ENCODE measurements at regions not wholly inside any gene's neighbourhood (a gene's known extent, or its start where the extent isn't known, plus 50 kb on each side); places are given as distances from the start of the nearest gene placed in this dataset.
A peak's percentile ranks its signal among the peaks of the same experiment; 100 is the strongest.
"Not testable (repeated sequence)": the region's sequence is repeated elsewhere in the genome, so short reads cannot be mapped to it uniquely, and the experiment has no call there.

- no peak for DNase-seq (ENCODE audit: low read depth)
- TF ChIP-seq CTCF (IDR thresholded peaks at IDR 0.05; ENCODE audit: low read depth, low read length, missing control alignments) = no peak
- H3K4me3 ChIP-seq (ENCODE audit: low read depth, low read length) = no peak overlapping the region
Observed at GRCh38 chr10:111323389-111323966, 246.6 kb downstream of the ADRA2A start.

- not testable (repeated sequence) for DNase-seq (ENCODE audit: low read depth); H3K4me3 ChIP-seq (ENCODE audit: low read depth, low read length)
Observed at GRCh38 chr10:111332174-111332573, 255.3 kb downstream of the ADRA2A start.

GRCh38 chr10:111335826-111336225, 259.0 kb downstream of the ADRA2A start:
- TF ChIP-seq CTCF (IDR thresholded peaks at IDR 0.05; ENCODE audit: low read depth, low read length, missing control alignments) = no peak
- no peak for DNase-seq (ENCODE audit: low read depth)
- H3K4me3 ChIP-seq (ENCODE audit: low read depth, low read length) = no peak overlapping the region

GRCh38 chr10:111338035-111338434, 261.2 kb downstream of the ADRA2A start:
- H3K4me3 ChIP-seq (ENCODE audit: low read depth, low read length) = no peak overlapping the region
- no peak for DNase-seq (ENCODE audit: low read depth)
- no peak for TF ChIP-seq CTCF (IDR thresholded peaks at IDR 0.05; ENCODE audit: low read depth, low read length, missing control alignments)

- no peak for TF ChIP-seq CTCF (IDR thresholded peaks at IDR 0.05; ENCODE audit: low read depth, low read length, missing control alignments)
- peak; percentile 76 for DNase-seq (ENCODE audit: low read depth)
Observed at GRCh38 chr10:111338805-111339204, 262.0 kb downstream of the ADRA2A start.

GRCh38 chr10:111344804-111345203, 268.0 kb downstream of the ADRA2A start:
- H3K4me3 ChIP-seq (ENCODE audit: low read depth, low read length) = no peak overlapping the region
- TF ChIP-seq CTCF (IDR thresholded peaks at IDR 0.05; ENCODE audit: low read depth, low read length, missing control alignments) = peak; percentile 49
- no peak for DNase-seq (ENCODE audit: low read depth)

More at GRCh38 chr10:111338805-111339204, 262.0 kb downstream of the ADRA2A start:
- no peak overlapping the region for H3K4me3 ChIP-seq (ENCODE audit: low read depth, low read length)

- no peak for DNase-seq (ENCODE audit: low read depth)
- no peak overlapping the region for H3K4me3 ChIP-seq (ENCODE audit: low read depth, low read length)
- TF ChIP-seq CTCF (IDR thresholded peaks at IDR 0.05; ENCODE audit: low read depth, low read length, missing control alignments) = no peak
Observed at GRCh38 chr10:111347386-111348013, 270.7 kb downstream of the ADRA2A start.

Data from GM12864 (cell line).